RWPE2 (cell line): ENCODE measurements at regions not wholly inside any gene's neighbourhood (a gene's known extent, or its start where the extent isn't known, plus 50 kb on each side); places are given as distances from the start of the nearest gene placed in this dataset.

ENCODE experiments used
- ATAC-seq: fragments of 200-7000 bp; cut with Tn5 transposase; 3 replicates; pipeline ENCODE4 v1.9.1; 2021; ENCODE audit warnings: low read depth
- DNase-seq: peaks from one replicate; pipeline ENCODE4 v3.0.0-alpha.2; 2020; ENCODE audit warnings: low spot score
- H3K27ac ChIP-seq: fragments of 450-650 bp; 2 replicates; pipeline ENCODE4 v1.5.1; 2017; ENCODE audit warnings: mild to moderate bottlenecking; ENCODE audit not compliant: poor library complexity, severe bottlenecking
- H3K27me3 ChIP-seq: fragments of 250-450 bp; sonication (Bioruptor Pico); 2 replicates; pipeline ENCODE4 v1.5.1; 2021; ENCODE audit warnings: mild to moderate bottlenecking, moderate library complexity; ENCODE audit not compliant: insufficient read depth, poor library complexity, severe bottlenecking
- H3K36me3 ChIP-seq: fragments of 250-450 bp; sonication (Bioruptor Pico); 2 replicates; pipeline ENCODE4 v1.5.1; 2020; ENCODE audit warnings: low read depth, mild to moderate bottlenecking, moderate library complexity
- H3K4me1 ChIP-seq: fragments of 250-450 bp; sonication (Bioruptor Pico); 2 replicates; pipeline ENCODE4 v1.5.1; 2021; ENCODE audit warnings: mild to moderate bottlenecking, moderate library complexity; ENCODE audit not compliant: insufficient read depth, poor library complexity, severe bottlenecking
- H3K4me3 ChIP-seq: fragments of 250-450 bp; sonication (Bioruptor Pico); 2 replicates; pipeline ENCODE4 v1.5.1; 2021; ENCODE audit warnings: mild to moderate bottlenecking, moderate library complexity; ENCODE audit not compliant: severe bottlenecking
- H3K9me3 ChIP-seq: fragments of 250-450 bp; sonication (Bioruptor Pico); 2 replicates; pipeline ENCODE4 v1.5.1; 2021; ENCODE audit warnings: mild to moderate bottlenecking, moderate library complexity; ENCODE audit not compliant: severe bottlenecking
- TF ChIP-seq, protein P1 (sequence below): fragments of 450-650 bp; IDR thresholded peaks from one replicate; pipeline ENCODE4 v1.5.1; 2017; ENCODE audit warnings: mild to moderate bottlenecking, moderate library complexity; ENCODE audit not compliant: poor library complexity, severe bottlenecking

DNA sequence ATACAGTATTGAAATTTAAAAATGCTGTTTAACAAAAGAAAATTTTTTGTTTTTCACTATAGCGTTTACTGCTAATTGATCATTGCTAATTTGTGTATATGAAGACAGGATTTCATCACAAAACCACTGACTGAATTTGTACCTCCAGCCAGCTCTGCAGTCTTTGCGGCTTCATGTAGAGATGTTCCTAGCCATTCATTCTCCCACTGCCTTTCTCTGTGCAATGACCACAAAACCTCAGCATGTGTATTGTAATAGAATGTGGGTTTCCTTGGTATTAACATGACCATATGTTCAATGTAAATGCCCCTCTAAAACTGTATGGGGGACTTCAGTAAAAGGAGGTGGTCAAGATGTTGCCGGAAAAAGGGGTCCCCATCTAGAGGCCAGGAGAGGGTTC, 81.1 kb upstream of the STEAP1B start:
- TF ChIP-seq, protein P1, sequence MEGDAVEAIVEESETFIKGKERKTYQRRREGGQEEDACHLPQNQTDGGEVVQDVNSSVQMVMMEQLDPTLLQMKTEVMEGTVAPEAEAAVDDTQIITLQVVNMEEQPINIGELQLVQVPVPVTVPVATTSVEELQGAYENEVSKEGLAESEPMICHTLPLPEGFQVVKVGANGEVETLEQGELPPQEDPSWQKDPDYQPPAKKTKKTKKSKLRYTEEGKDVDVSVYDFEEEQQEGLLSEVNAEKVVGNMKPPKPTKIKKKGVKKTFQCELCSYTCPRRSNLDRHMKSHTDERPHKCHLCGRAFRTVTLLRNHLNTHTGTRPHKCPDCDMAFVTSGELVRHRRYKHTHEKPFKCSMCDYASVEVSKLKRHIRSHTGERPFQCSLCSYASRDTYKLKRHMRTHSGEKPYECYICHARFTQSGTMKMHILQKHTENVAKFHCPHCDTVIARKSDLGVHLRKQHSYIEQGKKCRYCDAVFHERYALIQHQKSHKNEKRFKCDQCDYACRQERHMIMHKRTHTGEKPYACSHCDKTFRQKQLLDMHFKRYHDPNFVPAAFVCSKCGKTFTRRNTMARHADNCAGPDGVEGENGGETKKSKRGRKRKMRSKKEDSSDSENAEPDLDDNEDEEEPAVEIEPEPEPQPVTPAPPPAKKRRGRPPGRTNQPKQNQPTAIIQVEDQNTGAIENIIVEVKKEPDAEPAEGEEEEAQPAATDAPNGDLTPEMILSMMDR = no peak
- DNase-seq (no peak), ATAC-seq (no peak)
- Histone ChIP-seq H3K4me3 (no peak overlapping the region), H3K27ac (no peak overlapping the region), H3K27me3 (no peaks in the 10 kb centered on the region), H3K4me1 (peaks cover 36% of the 10 kb centered on the region), H3K36me3 (no peaks in the 10 kb centered on the region), H3K9me3 (no peaks in the 10 kb centered on the region)

DNA sequence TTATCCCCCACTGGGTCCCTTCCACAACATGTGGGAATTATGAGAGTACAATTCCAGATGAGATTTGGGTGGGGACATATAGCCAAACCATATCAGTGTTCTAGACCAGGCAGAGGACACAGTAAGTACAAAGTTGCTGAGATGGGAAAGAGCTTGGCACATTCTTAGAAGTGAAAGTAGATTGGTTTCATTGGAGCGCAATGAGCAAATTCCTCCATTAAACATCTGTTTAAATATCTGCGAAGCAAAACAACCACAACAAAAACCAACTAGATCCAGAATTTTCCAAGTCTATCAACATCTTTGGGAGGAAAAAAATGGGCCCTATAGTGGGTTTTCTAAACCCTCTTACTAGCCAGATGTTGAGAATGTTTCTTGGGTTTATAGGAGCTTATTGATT, 80.0 kb upstream of the STEAP1B start:
- TF ChIP-seq, protein P1 = no peak
- DNase-seq = no peak
- Histone ChIP-seq H3K36me3 (no peaks in the 10 kb centered on the region), H3K27me3 (no peaks in the 10 kb centered on the region), H3K4me3 (no peak overlapping the region), H3K9me3 (no peaks in the 10 kb centered on the region), H3K27ac (peak overlapping the region; percentile 98), H3K4me1 (peaks cover 36% of the 10 kb centered on the region)
- ATAC-seq = no peak

DNA sequence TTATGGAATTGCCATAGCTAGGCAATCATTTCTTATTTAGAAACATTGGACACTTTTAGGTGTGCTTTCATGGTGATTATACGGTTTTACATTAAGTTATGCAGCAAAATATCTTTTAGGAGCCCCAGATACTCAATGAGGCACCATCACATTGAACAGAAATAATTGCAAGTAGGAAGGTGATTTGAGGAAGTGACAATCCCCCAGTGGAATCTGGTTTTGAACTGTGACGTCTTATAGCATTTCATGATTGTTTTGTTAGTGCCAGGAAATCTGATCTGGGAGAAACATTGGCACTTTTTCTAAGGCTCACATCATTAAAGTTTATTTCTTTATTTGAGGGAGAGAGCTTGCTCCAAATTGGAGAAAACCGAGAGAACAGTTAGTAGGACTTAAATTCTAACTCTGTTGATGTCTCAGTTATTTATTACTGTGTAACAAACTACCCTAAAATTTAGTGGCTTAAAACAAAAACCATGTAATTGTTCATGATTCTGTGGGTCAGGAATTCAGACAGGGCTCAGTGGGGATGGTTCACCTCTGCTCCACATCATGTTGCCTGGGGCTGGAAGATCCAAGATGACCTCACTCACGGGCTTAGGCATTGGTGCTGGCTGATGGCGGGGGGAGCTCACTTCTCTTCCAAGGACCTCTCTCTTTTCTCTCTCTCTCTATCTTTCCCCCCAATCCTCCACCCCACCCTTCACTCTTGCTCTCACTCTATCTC, 78.2 kb upstream of the STEAP1B start:
- TF ChIP-seq, protein P1 = peak; percentile 10
- DNase-seq = peak; percentile 86
- no peaks in the 10 kb centered on the region for H3K27me3 ChIP-seq
- peaks cover 34% of the 10 kb centered on the region for H3K4me1 ChIP-seq
- H3K4me3 ChIP-seq = no peak overlapping the region
- no peaks in the 10 kb centered on the region for H3K9me3 ChIP-seq
- peak overlapping the region; percentile 98 for H3K27ac ChIP-seq
- ATAC-seq = peak; percentile 54
- H3K36me3 ChIP-seq = no peaks in the 10 kb centered on the region

DNA sequence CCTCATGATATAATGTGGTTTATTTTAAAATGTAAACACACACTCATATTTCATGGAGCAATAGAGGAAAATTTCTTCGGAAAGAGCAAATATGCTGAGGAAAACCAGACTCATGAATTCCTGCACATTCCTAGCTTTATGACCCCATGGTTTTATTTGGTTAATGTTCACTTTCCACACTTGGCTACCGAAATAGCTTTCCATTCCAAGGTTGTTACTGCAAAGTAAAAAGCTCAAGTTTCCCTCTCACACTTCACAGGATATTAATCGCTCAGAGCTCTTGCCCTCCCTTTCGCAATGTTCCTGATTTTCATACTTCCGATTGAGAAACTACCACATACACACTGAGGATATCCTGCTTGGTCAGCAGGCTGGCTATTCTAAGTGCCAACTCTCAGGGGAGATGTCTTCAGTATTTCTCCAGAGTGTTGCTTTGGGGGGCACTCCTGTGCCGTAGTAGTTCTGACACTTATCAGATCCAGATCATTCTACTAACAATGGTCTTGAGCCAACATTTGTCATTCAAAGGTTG, 77.5 kb upstream of the STEAP1B start:
- TF ChIP-seq, protein P1 = no peak
- ATAC-seq = peak; percentile 76
- H3K4me3 ChIP-seq = no peak overlapping the region
- H3K4me1 ChIP-seq = peaks cover 31% of the 10 kb centered on the region
- no peaks in the 10 kb centered on the region for H3K9me3 ChIP-seq
- no peaks in the 10 kb centered on the region for H3K27me3 ChIP-seq
- H3K27ac ChIP-seq = peak overlapping the region; percentile 98
- no peak for DNase-seq
- H3K36me3 ChIP-seq = no peaks in the 10 kb centered on the region
